HCT116 (cell line): ENCODE measurements at regions not wholly inside any gene's neighbourhood (a gene's known extent, or its start where the extent isn't known, plus 50 kb on each side); places are given as distances from the start of the nearest gene placed in this dataset.

Source experiments
- ATAC-seq: fragments of 200-7000 bp; cut with Tn5 transposase; 2 replicates; pipeline ENCODE4 v1.9.1; 2020; ENCODE audit warnings: mild to moderate bottlenecking, moderate library complexity
- BruUV-seq: library from RNA; stranded (reverse); fragments of 400-500 nt; replicated peaks from 2 replicates; lab custom pipeline; 2021; lab: Mats Ljungman, UMichigan
- CTCF ChIA-PET: fragments of 300-600 bp; sonication (Branson Sonifier 250); formaldehyde crosslinking; loops from one replicate; lab custom pipeline; 2021; ENCODE audit warnings: antibody characterized with exemption; lab: Charles Lee
- POLR2A ChIA-PET: fragments of 300-600, 350-600 bp; sonication (Branson Sonifier 250); formaldehyde crosslinking; loops from one replicate; lab custom pipeline; 2021; ENCODE audit warnings: antibody characterized with exemption; lab: Charles Lee
- RAD21 ChIA-PET, 2 experiments: fragments of 300-600 bp; sonication (Branson Sonifier 250); formaldehyde crosslinking; loops; one replicate each; lab custom pipeline; 2023; ENCODE audit warnings: low total read pairs in 2 of 2; ENCODE audit not compliant: uncharacterized antibody in 2 of 2, unreplicated experiment in 2 of 2, low non-redundant PET in 1 of 2; lab: Charles Lee
- DNase-seq: peaks from one replicate; pipeline ENCODE4 v3.0.0-alpha.2; 2010; ENCODE audit warnings: low read depth, low spot score
- H2AFZ ChIP-seq: fragments of 200-600 bp; shearing (Covaris generic), sonication (generic); 2 replicates; pipeline ENCODE4 v1.6.1; 2017; ENCODE audit warnings: low read depth, mixed run types, mixed read lengths, antibody characterized with exemption, low read length; ENCODE audit not compliant: poor library complexity, severe bottlenecking
- H3K27ac ChIP-seq: 2 replicates; pipeline ENCODE4 v1.5.1; 2012; ENCODE audit warnings: low read depth, low read length
- H3K27me3 ChIP-seq: fragments of 200-600 bp; sonication (generic); 2 replicates; pipeline ENCODE4 v1.6.1; 2016; ENCODE audit warnings: mixed run types, low read length, mixed read lengths; ENCODE audit not compliant: insufficient read depth
- H3K36me3 ChIP-seq, 2 experiments: fragments of 200-500 bp in 1 of 2; fragments of 200-600 bp in 1 of 2; sonication (Bioruptor generic) in 1 of 2; sonication (generic) in 1 of 2; 2 replicates each; pipeline versions ENCODE4 v1.5.1 to v1.6.1; 2014 to 2016; ENCODE audit warnings: low read length in 2 of 2, inconsistent platforms in 1 of 2, mixed read lengths in 1 of 2, mixed run types in 1 of 2; ENCODE audit not compliant: insufficient read depth in 2 of 2, control insufficient read depth in 1 of 2
- H3K4me1 ChIP-seq, 2 experiments: fragments of 200-600 bp in 1 of 2; sonication (generic) in 1 of 2; 2 replicates each; pipeline versions ENCODE4 v1.5.1 to v1.6.1; 2012 to 2017; ENCODE audit warnings: low read length in 2 of 2, inconsistent platforms in 1 of 2, mild to moderate bottlenecking in 1 of 2, mixed read lengths in 1 of 2, mixed run types in 1 of 2, moderate library complexity in 1 of 2; ENCODE audit not compliant: insufficient read depth in 2 of 2, control insufficient read depth in 1 of 2
- H3K4me2 ChIP-seq: fragments of 200-600 bp; sonication (generic); 2 replicates; pipeline ENCODE4 v1.6.1; 2017; ENCODE audit warnings: mixed run types, low read length, mixed read lengths
- H3K4me3 ChIP-seq, 2 experiments: fragments of 200-600 bp in 1 of 2; sonication (generic) in 1 of 2; replicated peaks in 1 of 2; 2 replicates each; pipeline ENCODE4 v1.5.1; 2011 to 2016; ENCODE audit warnings: low read length in 2 of 2, control low read depth in 1 of 2, low read depth in 1 of 2, mild to moderate bottlenecking in 1 of 2, mixed read lengths in 1 of 2, mixed run types in 1 of 2
- H3K79me2 ChIP-seq: fragments of 200-600 bp; sonication (generic); 2 replicates; pipeline ENCODE4 v1.6.1; 2017; ENCODE audit warnings: mild to moderate bottlenecking, mixed run types, low read length, moderate library complexity, mixed read lengths; ENCODE audit not compliant: insufficient read depth
- H3K9ac ChIP-seq: fragments of 200-600 bp; sonication (generic); 2 replicates; pipeline ENCODE4 v1.6.1; 2016; ENCODE audit warnings: low read length, mixed read lengths
- H3K9me2 ChIP-seq: fragments of 200-600 bp; sonication (generic), shearing (Covaris generic); 2 replicates; pipeline ENCODE4 v1.6.1; 2017; ENCODE audit warnings: mixed run types, mild to moderate bottlenecking, moderate library complexity; ENCODE audit not compliant: insufficient read depth
- H3K9me3 ChIP-seq, 2 experiments: fragments of 200-500 bp in 1 of 2; fragments of 200-600 bp in 1 of 2; sonication (Bioruptor generic) in 1 of 2; sonication (generic) in 1 of 2; 2 replicates each; pipeline ENCODE4 v1.6.1; 2014 to 2017; ENCODE audit warnings: low read length in 2 of 2, mixed read lengths in 2 of 2, inconsistent platforms in 1 of 2, low read depth in 1 of 2, mild to moderate bottlenecking in 1 of 2, mixed run types in 1 of 2, moderate library complexity in 1 of 2; ENCODE audit not compliant: control insufficient read depth in 1 of 2, insufficient read depth in 1 of 2
- H4K20me1 ChIP-seq: fragments of 200-600 bp; sonication (generic), shearing (Covaris generic); 2 replicates; pipeline ENCODE4 v1.6.1; 2017; ENCODE audit warnings: mixed run types, mild to moderate bottlenecking, moderate library complexity; ENCODE audit not compliant: insufficient read depth
- EZH2phosphoT487 ChIP-seq: fragments of 200-600 bp; IDR thresholded peaks from 2 replicates; pipeline ENCODE4 v1.6.1; 2018; ENCODE audit warnings: antibody characterized with exemption, borderline replicate concordance
- JUND ChIP-seq: IDR thresholded peaks from 2 replicates; pipeline ENCODE4 v1.6.1; 2012
- POLR2A ChIP-seq: IDR thresholded peaks from 2 replicates; pipeline ENCODE4 v1.7.0; 2011; ENCODE audit warnings: borderline replicate concordance; ENCODE audit not compliant: insufficient read depth, insufficient read length; ENCODE audit errors: extremely low read depth
- ZBTB33 ChIP-seq: IDR thresholded peaks from 2 replicates; pipeline ENCODE4 v1.6.1; 2011; ENCODE audit warnings: mild to moderate bottlenecking, low read length, moderate library complexity; ENCODE audit not compliant: insufficient replicate concordance; ENCODE audit errors: extremely low read depth
- intact Hi-C: fragments of 100-400 bp; cut with micrococcal nuclease; formaldehyde crosslinking; loops from 2 replicates; pipeline ENCODE4 v1.10.0; 2022

DNA sequence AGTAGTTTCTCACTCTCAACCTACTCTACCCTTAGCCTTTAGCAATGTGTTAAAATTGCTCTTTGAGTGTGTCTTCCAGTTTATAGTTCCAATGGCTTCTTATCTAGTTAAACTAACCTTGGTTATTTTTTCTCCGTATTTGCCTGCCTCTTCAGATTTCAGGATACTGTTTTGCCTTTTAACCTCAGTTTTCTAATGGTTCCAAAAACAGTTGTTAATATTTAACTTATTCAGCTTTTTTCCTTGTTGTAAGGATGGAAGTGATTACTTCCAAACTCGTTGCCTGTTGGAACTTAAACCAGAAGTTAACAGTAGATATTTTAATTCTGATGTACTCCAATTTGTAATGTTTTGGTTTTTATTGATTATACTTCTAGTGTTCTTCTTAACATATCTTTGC, 1574.9 kb downstream of the HACE1 start:
- DNase-seq (no peak), ATAC-seq (no peak)
- ChIA-PET CTCF (no interaction called here), RAD21 (no interaction called here), POLR2A (no interaction called here)
- Histone ChIP-seq H3K4me1 (no peaks in the 10 kb centered on the region), H3K4me3 (no peak overlapping the region), H3K4me2 (no peak overlapping the region), H3K9ac (no peak overlapping the region), H3K36me3 (no peaks in the 10 kb centered on the region), H3K9me3 (0 out of 4 replicates have a peak, but pooled peaks cover 0 to 8% of the 10 kb centered on the region in 2 experiments), H3K27me3 (no peaks in the 10 kb centered on the region), H3K9me2 (no peaks in the 10 kb centered on the region), H2AFZ (no peak overlapping the region), H4K20me1 (no peaks in the 10 kb centered on the region), H3K79me2 (no peaks in the 10 kb centered on the region), H3K27ac (no peak overlapping the region)
- no TSS peak for BruUV-seq
- intact Hi-C loops: no loop called here
- TF ChIP-seq EZH2phosphoT487 (no peak), POLR2A (no peak)

DNA sequence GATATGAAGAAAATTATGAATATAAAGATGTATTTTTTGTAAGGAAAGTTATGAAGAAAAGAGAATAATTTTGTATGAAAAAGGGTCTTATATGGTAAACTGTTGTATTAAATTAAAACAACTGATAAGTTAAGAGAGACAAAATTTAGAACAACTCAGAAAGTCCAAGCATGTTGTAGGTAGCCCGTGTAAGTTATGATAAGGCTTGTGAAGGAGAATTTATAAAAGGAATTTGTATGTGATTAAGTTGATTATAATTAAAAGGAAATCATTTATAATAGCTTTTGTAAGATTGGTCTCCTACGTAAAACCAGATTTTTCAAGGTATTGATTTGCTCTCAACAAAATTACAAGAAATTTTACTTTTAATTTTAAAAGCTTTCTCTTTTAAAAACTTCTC, 1579.3 kb downstream of the HACE1 start:
- no peaks in the 10 kb centered on the region for H3K36me3 ChIP-seq
- no peaks in the 10 kb centered on the region for H3K4me1 ChIP-seq
- RAD21 ChIA-PET: no interaction called here
- DNase-seq: no peak
- H4K20me1 ChIP-seq: no peaks in the 10 kb centered on the region
- H3K27me3 ChIP-seq: no peaks in the 10 kb centered on the region
- no peak overlapping the region for H2AFZ ChIP-seq
- 0 out of 4 replicates have a peak, but pooled peaks cover 0 to 8% of the 10 kb centered on the region in 2 experiments for H3K9me3 ChIP-seq
- POLR2A ChIA-PET: no interaction called here
- CTCF ChIA-PET: no interaction called here
- no peaks in the 10 kb centered on the region for H3K79me2 ChIP-seq
- no peak overlapping the region for H3K4me2 ChIP-seq
- no peaks in the 10 kb centered on the region for H3K9me2 ChIP-seq
- H3K4me3 ChIP-seq: no peak overlapping the region
- H3K9ac ChIP-seq: no peak overlapping the region
- TF ChIP-seq ZBTB33 (no peak), JUND (no peak)
- TF ChIP-seq, all 23 proteins: peak for 0
- BruUV-seq: no TSS peak
- H3K27ac ChIP-seq: no peak overlapping the region
- ATAC-seq: no peak
- intact Hi-C loops: no loop called here
